ENCODE measurements at regions not wholly inside any gene's neighbourhood (a gene's known extent, or its start where the extent isn't known, plus 50 kb on each side); places are given as distances from the start of the nearest gene placed in this dataset.
"Not testable (repeated sequence)": the region's sequence is repeated elsewhere in the genome, so short reads cannot be mapped to it uniquely, and the experiment has no call there.

- not testable (repeated sequence) for H3K9ac ChIP-seq (ENCODE audit: low read length); H3K4me3 ChIP-seq (ENCODE audit: low read length); H3K4me2 ChIP-seq (ENCODE audit: low read length); H3K23ac ChIP-seq (ENCODE audit: low read length); H3K18ac ChIP-seq (ENCODE audit: low read length); H3K79me2 ChIP-seq (ENCODE audit: control insufficient read depth, insufficient read depth, low read length); H3K27me3 ChIP-seq (ENCODE audit: insufficient read depth, low read length, poor library complexity); DNase-seq; H4K5ac ChIP-seq (ENCODE audit: low read length); H2BK5ac ChIP-seq (ENCODE audit: low read length); H3K36me3 ChIP-seq (ENCODE audit: control insufficient read depth, insufficient read depth, low read length); H3K27ac ChIP-seq (ENCODE audit: low read depth, low read length); H2BK15ac ChIP-seq (replicated peaks; ENCODE audit: low read depth); H3K79me1 ChIP-seq (ENCODE audit: low read length); H3K56ac ChIP-seq (ENCODE audit: low read length); H2BK120ac ChIP-seq (ENCODE audit: low read depth, low read length); H4K8ac ChIP-seq (ENCODE audit: low read depth, low read length); H3K4me1 ChIP-seq (ENCODE audit: control insufficient read depth, low read depth, low read length); H2AK5ac ChIP-seq (ENCODE audit: low read length); H3K4ac ChIP-seq (ENCODE audit: low read depth, low read length)
- no CpG with 5 or more reads among the region's 2 CpGs for WGBS (ENCODE audit: extremely low coverage, insufficient coverage, low lambda C conversion rate)
Observed at GRCh38 chr1:166493765-166494164, 327.0 kb upstream of the FAM78B start.

- no peak for DNase-seq
- Histone ChIP-seq H3K4me3 (ENCODE audit: low read length) (no peak overlapping the region), H3K23ac (ENCODE audit: low read length) (no peak overlapping the region), H3K27ac (ENCODE audit: low read depth, low read length) (no peak overlapping the region), H3K4me1 (ENCODE audit: control insufficient read depth, low read depth, low read length) (no peaks in the 10 kb centered on the region), H3K4ac (ENCODE audit: low read depth, low read length) (no peak overlapping the region), H2AK5ac (ENCODE audit: low read length) (no peak overlapping the region), H3K56ac (ENCODE audit: low read length) (no peak overlapping the region), H3K18ac (ENCODE audit: low read length) (no peak overlapping the region), H4K8ac (ENCODE audit: low read depth, low read length) (no peak overlapping the region), H3K79me2 (ENCODE audit: control insufficient read depth, insufficient read depth, low read length) (no peaks in the 10 kb centered on the region), H2BK120ac (ENCODE audit: low read depth, low read length) (no peak overlapping the region), H3K9ac (ENCODE audit: low read length) (no peak overlapping the region), H3K36me3 (ENCODE audit: control insufficient read depth, insufficient read depth, low read length) (no peaks in the 10 kb centered on the region), H3K4me2 (ENCODE audit: low read length) (no peak overlapping the region), H2BK15ac (replicated peaks; ENCODE audit: low read depth) (no peak overlapping the region), H2BK5ac (ENCODE audit: low read length) (no peak overlapping the region), H4K5ac (ENCODE audit: low read length) (no peak overlapping the region), H3K27me3 (ENCODE audit: insufficient read depth, low read length, poor library complexity) (no peaks in the 10 kb centered on the region), H3K79me1 (ENCODE audit: low read length) (no peaks in the 10 kb centered on the region)
Observed at GRCh38 chr1:166507347-166507746, 331.9 kb upstream of the POGK start.

- no peak overlapping the region for H4K5ac ChIP-seq (ENCODE audit: low read length)
- WGBS (ENCODE audit: extremely low coverage, insufficient coverage, low lambda C conversion rate), result no CpG with 5 or more reads among the region's 2 CpGs
- H3K4me3 ChIP-seq (ENCODE audit: low read length), result no peak overlapping the region
- no peak overlapping the region for H2BK15ac ChIP-seq (replicated peaks; ENCODE audit: low read depth)
- no peak overlapping the region for H4K8ac ChIP-seq (ENCODE audit: low read depth, low read length)
- H3K27me3 ChIP-seq (ENCODE audit: insufficient read depth, low read length, poor library complexity), result no peaks in the 10 kb centered on the region
- no peak overlapping the region for H2BK5ac ChIP-seq (ENCODE audit: low read length)
- H3K79me2 ChIP-seq (ENCODE audit: control insufficient read depth, insufficient read depth, low read length), result no peaks in the 10 kb centered on the region
- no peaks in the 10 kb centered on the region for H3K79me1 ChIP-seq (ENCODE audit: low read length)
- H3K27ac ChIP-seq (ENCODE audit: low read depth, low read length), result no peak overlapping the region
- no peak overlapping the region for H2AK5ac ChIP-seq (ENCODE audit: low read length)
- no peak overlapping the region for H3K56ac ChIP-seq (ENCODE audit: low read length)
- DNase-seq, result no peak
- H3K36me3 ChIP-seq (ENCODE audit: control insufficient read depth, insufficient read depth, low read length), result no peaks in the 10 kb centered on the region
- no peaks in the 10 kb centered on the region for H3K4me1 ChIP-seq (ENCODE audit: control insufficient read depth, low read depth, low read length)
- no peak overlapping the region for H3K18ac ChIP-seq (ENCODE audit: low read length)
- no peak overlapping the region for H3K4ac ChIP-seq (ENCODE audit: low read depth, low read length)
- H2BK120ac ChIP-seq (ENCODE audit: low read depth, low read length), result no peak overlapping the region
- H3K4me2 ChIP-seq (ENCODE audit: low read length), result no peak overlapping the region
- H3K9ac ChIP-seq (ENCODE audit: low read length), result no peak overlapping the region
- H3K23ac ChIP-seq (ENCODE audit: low read length), result no peak overlapping the region
Observed at GRCh38 chr1:166511761-166512160, 327.5 kb upstream of the POGK start.

GRCh38 chr1:166514067-166514466 is 325.2 kb upstream of the POGK start:
- Histone ChIP-seq H2BK15ac (replicated peaks; ENCODE audit: low read depth) (no peak overlapping the region), H3K4me3 (ENCODE audit: low read length) (no peak overlapping the region), H3K79me1 (ENCODE audit: low read length) (no peaks in the 10 kb centered on the region), H3K36me3 (ENCODE audit: control insufficient read depth, insufficient read depth, low read length) (no peaks in the 10 kb centered on the region), H3K4ac (ENCODE audit: low read depth, low read length) (no peak overlapping the region), H3K23ac (ENCODE audit: low read length) (no peak overlapping the region), H3K27ac (ENCODE audit: low read depth, low read length) (no peak overlapping the region), H3K9ac (ENCODE audit: low read length) (no peak overlapping the region), H3K4me2 (ENCODE audit: low read length) (no peak overlapping the region), H4K5ac (ENCODE audit: low read length) (no peak overlapping the region), H3K18ac (ENCODE audit: low read length) (no peak overlapping the region), H3K4me1 (ENCODE audit: control insufficient read depth, low read depth, low read length) (no peaks in the 10 kb centered on the region), H2AK5ac (ENCODE audit: low read length) (no peak overlapping the region), H3K27me3 (ENCODE audit: insufficient read depth, low read length, poor library complexity) (no peaks in the 10 kb centered on the region), H2BK120ac (ENCODE audit: low read depth, low read length) (no peak overlapping the region), H2BK5ac (ENCODE audit: low read length) (no peak overlapping the region), H3K56ac (ENCODE audit: low read length) (no peak overlapping the region), H3K79me2 (ENCODE audit: control insufficient read depth, insufficient read depth, low read length) (no peaks in the 10 kb centered on the region), H4K8ac (ENCODE audit: low read depth, low read length) (no peak overlapping the region)
- no CpG with 5 or more reads among the region's 1 CpG for WGBS (ENCODE audit: extremely low coverage, insufficient coverage, low lambda C conversion rate)
- DNase-seq, result no peak

GRCh38 chr1:166527752-166528151 is 311.5 kb upstream of the POGK start:
- Histone ChIP-seq H3K27ac (ENCODE audit: low read depth, low read length) (no peak overlapping the region), H3K4me2 (ENCODE audit: low read length) (no peak overlapping the region), H3K56ac (ENCODE audit: low read length) (no peak overlapping the region), H3K79me2 (ENCODE audit: control insufficient read depth, insufficient read depth, low read length) (no peaks in the 10 kb centered on the region), H4K8ac (ENCODE audit: low read depth, low read length) (no peak overlapping the region), H2AK5ac (ENCODE audit: low read length) (no peak overlapping the region), H3K36me3 (ENCODE audit: control insufficient read depth, insufficient read depth, low read length) (no peaks in the 10 kb centered on the region), H3K4ac (ENCODE audit: low read depth, low read length) (no peak overlapping the region), H3K23ac (ENCODE audit: low read length) (no peak overlapping the region), H3K18ac (ENCODE audit: low read length) (no peak overlapping the region), H4K5ac (ENCODE audit: low read length) (no peak overlapping the region), H3K4me1 (ENCODE audit: control insufficient read depth, low read depth, low read length) (no peaks in the 10 kb centered on the region), H3K9ac (ENCODE audit: low read length) (no peak overlapping the region), H2BK15ac (replicated peaks; ENCODE audit: low read depth) (no peak overlapping the region), H2BK5ac (ENCODE audit: low read length) (no peak overlapping the region), H3K4me3 (ENCODE audit: low read length) (no peak overlapping the region), H2BK120ac (ENCODE audit: low read depth, low read length) (no peak overlapping the region), H3K79me1 (ENCODE audit: low read length) (no peaks in the 10 kb centered on the region), H3K27me3 (ENCODE audit: insufficient read depth, low read length, poor library complexity) (no peaks in the 10 kb centered on the region)
- DNase-seq, result no peak
- WGBS (ENCODE audit: extremely low coverage, insufficient coverage, low lambda C conversion rate), result no CpG with 5 or more reads among the region's 2 CpGs

GRCh38 chr1:166538646-166539045 is 300.6 kb upstream of the POGK start:
- Histone ChIP-seq H3K56ac (ENCODE audit: low read length) (no peak overlapping the region), H3K4ac (ENCODE audit: low read depth, low read length) (no peak overlapping the region), H3K27ac (ENCODE audit: low read depth, low read length) (no peak overlapping the region), H3K23ac (ENCODE audit: low read length) (no peak overlapping the region), H3K18ac (ENCODE audit: low read length) (no peak overlapping the region), H4K8ac (ENCODE audit: low read depth, low read length) (no peak overlapping the region), H4K5ac (ENCODE audit: low read length) (no peak overlapping the region), H3K79me1 (ENCODE audit: low read length) (no peaks in the 10 kb centered on the region), H3K4me3 (ENCODE audit: low read length) (no peak overlapping the region), H3K4me2 (ENCODE audit: low read length) (no peak overlapping the region), H3K36me3 (ENCODE audit: control insufficient read depth, insufficient read depth, low read length) (no peaks in the 10 kb centered on the region), H3K79me2 (ENCODE audit: control insufficient read depth, insufficient read depth, low read length) (no peaks in the 10 kb centered on the region), H2BK15ac (replicated peaks; ENCODE audit: low read depth) (no peak overlapping the region), H2AK5ac (ENCODE audit: low read length) (no peak overlapping the region), H3K9ac (ENCODE audit: low read length) (no peak overlapping the region), H3K4me1 (ENCODE audit: control insufficient read depth, low read depth, low read length) (no peaks in the 10 kb centered on the region), H2BK120ac (ENCODE audit: low read depth, low read length) (no peak overlapping the region), H2BK5ac (ENCODE audit: low read length) (no peak overlapping the region), H3K27me3 (ENCODE audit: insufficient read depth, low read length, poor library complexity) (no peaks in the 10 kb centered on the region)
- DNase-seq, result no peak
- 100% methylated on average over 1 of the region's 1 CpG for WGBS (ENCODE audit: extremely low coverage, insufficient coverage, low lambda C conversion rate)
